Suppressor macrophage treated with lipopolysaccharide for 1 hour (primary cell): ENCODE measurements at regions not wholly inside any gene's neighbourhood (a gene's known extent, or its start where the extent isn't known, plus 50 kb on each side); places are given as distances from the start of the nearest gene placed in this dataset.
"Not testable (repeated sequence)": the region's sequence is repeated elsewhere in the genome, so short reads cannot be mapped to it uniquely, and the experiment has no call there.

Source experiments
- DNase-seq, 3 donors: peaks; one replicate each; pipeline ENCODE4 v3.0.0-alpha.2; 2020 to 2022

- no peak for DNase-seq
Observed at GRCh38 chr4:160523231-160523630, 1420.4 kb downstream of the RAPGEF2 start.

- no peak for DNase-seq
Observed at GRCh38 chr4:160537681-160538080, 1434.8 kb downstream of the RAPGEF2 start.

DNA sequence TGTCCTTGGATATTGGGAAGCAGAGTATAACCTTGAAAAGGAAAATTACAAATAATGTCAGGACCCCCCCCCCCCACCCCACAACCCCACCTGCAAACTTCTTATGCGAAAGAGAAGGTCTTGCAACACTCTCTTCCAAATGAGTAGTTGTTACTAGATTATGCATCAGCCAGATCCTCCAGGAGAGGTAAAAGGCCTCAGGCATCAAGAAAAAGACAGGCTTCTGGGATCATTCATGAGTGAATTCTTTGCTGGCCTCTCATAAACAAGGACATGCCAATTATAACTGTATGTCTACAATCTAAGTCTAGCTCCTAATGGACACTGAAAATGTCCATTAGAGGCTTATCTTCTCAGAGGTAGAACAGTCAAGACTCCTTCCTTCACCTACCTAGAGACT is 1443.3 kb downstream of the RAPGEF2 start:
- no peak for DNase-seq

GRCh38 chr4:160549951-160550519 is 1447.2 kb downstream of the RAPGEF2 start:
- DNase-seq, result not testable (repeated sequence)

GRCh38 chr4:160562661-160563060 is 1459.8 kb downstream of the RAPGEF2 start:
- no peak for DNase-seq

GRCh38 chr4:160563552-160564282 is 1460.8 kb downstream of the RAPGEF2 start:
- no peak for DNase-seq

DNA sequence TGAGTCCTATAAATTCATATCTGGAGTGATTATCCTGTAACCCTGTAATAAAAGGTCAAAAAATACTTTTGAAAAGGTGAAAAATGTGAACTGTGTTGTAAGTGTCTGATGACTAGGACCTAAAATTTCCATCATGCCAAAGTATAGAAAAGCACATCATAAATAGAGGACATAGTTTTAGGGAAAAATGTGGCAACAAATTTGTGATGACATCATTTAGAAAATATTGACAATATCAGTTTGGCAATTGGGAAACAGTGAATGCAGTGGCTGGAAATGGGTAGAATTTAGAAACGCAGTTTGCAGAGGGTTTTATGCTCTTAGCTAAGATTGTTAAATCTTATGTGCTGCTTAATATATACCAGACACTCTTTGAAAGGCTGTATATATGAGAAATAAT is 1464.8 kb downstream of the RAPGEF2 start:
- DNase-seq, result no peak

GRCh38 chr4:160570271-160570670 is 1467.4 kb downstream of the RAPGEF2 start:
- no peak for DNase-seq

DNA sequence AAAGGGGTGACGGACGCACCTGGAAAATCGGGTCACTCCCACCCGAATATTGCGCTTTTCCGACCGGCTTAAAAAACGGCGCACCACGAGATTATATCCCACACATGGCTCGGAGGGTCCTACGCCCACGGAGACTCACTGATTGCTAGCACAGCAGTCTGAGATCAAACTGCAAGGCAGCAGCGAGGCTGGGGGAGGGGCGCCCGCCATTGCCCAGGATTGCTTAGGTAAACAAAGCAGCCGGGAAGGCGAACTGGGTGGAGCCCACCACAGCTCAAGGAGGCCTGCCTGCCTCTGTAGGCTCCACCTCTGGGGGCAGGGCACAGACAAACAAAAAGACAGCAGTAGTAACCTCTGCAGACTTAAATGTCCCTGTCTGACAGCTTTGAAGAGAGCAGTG is 1471.4 kb downstream of the RAPGEF2 start:
- not testable (repeated sequence) for DNase-seq

- no peak for DNase-seq
Observed at GRCh38 chr4:160580581-160580980, 1477.7 kb downstream of the RAPGEF2 start.

- no peak for DNase-seq
Observed at GRCh38 chr4:160592258-160592657, 1489.4 kb downstream of the RAPGEF2 start.

DNA sequence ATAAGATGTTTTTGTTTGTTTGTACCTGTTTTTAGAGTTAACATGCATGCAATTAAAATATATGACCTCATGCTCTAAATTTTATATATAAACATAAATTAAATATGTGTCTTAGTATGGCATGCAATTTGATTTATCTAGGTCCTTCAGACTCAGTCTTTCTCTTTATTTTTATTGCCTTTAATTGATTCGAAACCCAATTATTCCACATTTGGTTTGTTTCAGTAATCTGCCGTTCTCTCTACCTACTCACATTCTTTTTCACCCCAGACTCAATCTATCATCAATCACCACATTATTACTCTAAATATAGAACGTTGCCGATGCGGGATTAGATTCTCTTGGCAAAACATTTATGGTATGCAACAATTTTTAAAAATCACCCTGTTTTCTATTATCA is 1492.8 kb downstream of the RAPGEF2 start:
- no peak for DNase-seq

DNA sequence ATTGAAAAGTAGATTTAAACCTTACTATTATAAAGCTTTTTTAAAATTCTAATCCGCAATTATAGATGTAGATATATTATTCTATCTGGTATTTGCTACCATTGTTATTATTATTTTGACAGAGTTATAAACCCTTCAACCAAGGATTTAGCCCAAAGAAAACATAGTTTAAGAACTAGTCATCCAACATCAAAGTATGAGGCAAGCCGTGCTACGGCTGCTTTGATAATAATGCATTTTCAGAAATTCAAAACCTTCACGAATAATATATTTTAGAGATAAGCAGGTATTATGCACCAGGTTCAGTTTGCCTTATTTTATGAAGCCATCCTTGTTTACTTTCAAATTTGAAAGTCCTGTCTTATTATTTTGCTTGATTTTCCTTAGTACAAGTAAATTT is 1501.7 kb downstream of the RAPGEF2 start:
- DNase-seq, result no peak

- no peak for DNase-seq
Observed at GRCh38 chr4:160611181-160611580, 1508.3 kb downstream of the RAPGEF2 start.

DNA sequence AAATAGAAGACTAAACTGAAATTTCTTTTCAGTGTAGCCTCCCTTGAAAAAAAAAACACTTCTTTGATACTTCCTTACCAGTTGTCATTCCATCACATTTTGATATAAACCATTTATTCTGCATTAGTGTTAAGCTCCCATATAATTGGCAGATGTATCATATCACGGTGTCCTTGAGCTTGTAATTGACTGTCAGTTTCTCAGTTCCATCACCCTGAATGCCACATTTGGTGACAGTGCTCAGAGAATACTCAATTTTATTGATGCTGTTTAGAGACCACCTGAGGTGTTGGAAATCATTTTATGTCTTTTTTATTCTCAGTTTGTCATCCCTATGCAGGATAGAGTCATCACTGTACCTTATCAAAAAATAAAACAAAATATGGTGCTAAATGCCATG is 1528.2 kb downstream of the RAPGEF2 start:
- DNase-seq, result no peak

DNA sequence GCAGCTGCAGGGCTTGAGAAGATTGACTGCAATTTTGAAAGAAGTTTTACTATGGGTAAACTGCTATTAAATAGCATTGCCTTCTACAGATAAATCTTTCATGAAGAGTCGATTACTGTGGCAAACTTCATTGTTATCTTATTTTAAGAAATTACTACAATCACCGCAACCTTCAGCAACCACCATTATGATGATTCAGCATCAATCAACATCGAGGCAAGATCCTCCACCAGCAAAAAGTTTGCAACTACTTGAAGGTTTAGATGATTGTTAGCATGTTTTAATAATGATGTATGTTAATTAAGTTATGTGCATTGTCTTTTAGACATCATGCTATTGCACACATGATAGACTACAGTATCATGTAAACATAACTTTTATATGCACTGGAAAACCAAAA is 1511.0 kb downstream of the FSTL5 start:
- no peak for DNase-seq

DNA sequence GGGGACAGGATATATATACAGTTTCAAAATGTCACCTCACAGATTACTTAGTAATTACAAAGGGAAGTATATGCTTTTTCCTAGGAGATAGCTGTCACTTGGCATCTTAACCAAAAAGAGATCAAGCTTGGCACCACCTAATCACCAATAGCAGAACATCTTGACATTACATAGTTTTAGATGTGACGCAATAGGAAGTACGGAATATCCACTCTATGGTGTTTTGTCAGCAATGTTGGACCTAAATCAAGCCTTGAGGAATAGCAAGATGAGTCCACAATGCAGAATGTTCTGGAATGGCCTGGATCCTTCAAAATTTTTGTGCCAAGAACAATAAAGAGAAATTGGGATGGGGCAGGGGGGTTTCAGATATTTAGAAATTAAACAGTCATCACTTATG is 1488.2 kb downstream of the FSTL5 start:
- no peak for DNase-seq

GRCh38 chr4:160685729-160686128 is 1478.1 kb downstream of the FSTL5 start:
- DNase-seq, result no peak

- no peak for DNase-seq
Observed at GRCh38 chr4:160701671-160702070, 1462.1 kb downstream of the FSTL5 start.

DNA sequence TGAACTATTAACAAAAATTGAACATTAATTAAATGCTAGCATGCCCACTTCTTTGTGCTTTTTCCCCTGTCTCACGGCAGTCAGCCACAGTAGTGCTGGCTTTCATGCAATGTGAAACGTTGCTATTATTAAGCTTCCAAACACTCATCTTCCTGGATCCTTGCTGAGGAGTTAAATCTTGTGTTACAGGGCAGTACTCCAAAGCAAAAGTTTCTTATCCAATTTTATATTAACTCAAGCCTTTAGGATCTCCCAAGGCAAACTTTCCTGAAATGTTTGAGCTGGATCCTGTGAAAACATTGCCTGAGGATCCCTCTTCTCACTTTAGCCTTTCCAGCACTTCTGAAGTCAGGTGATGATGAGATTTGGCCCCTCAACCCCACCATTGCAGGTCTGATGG is 1454.8 kb downstream of the FSTL5 start:
- DNase-seq, result no peak

DNA sequence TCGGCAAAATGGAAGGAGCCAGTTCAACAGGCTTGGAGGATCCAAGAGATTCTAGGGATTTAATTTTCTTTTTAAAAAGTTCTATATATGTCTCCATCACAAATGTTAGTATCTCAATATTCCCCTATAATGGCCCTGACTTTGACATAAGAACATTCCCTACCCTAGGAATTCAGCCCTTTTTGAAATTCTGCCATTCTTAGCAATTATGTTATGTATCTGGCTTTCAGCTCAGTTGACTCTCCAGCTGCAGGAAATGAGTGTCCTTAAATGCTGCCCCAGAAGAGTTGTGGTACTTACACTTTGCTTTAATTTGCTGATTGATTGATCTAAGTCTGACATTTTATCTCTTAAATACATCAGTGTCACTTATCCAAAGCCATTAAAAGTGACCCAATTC is 1454.3 kb downstream of the FSTL5 start:
- DNase-seq, result no peak

DNA sequence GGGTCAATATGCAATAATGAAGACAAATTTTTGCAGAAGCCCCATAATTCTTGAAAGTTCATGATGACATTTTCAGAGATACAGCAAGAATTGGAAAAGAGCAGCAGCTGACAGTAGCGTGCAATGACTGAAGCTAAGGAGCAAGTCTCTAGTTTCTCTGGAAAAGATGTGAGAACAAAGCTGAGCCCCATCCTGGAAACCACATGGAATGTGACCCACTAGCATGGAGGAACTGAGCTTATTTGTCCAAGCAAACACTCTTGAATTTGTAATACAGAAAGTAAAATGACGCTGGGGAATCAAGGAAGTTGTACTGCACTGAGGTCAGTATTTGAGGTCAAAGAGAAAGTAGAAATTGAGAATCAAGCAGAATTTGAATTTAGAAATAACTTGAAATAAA is 1447.2 kb downstream of the FSTL5 start:
- DNase-seq, result no peak

DNA sequence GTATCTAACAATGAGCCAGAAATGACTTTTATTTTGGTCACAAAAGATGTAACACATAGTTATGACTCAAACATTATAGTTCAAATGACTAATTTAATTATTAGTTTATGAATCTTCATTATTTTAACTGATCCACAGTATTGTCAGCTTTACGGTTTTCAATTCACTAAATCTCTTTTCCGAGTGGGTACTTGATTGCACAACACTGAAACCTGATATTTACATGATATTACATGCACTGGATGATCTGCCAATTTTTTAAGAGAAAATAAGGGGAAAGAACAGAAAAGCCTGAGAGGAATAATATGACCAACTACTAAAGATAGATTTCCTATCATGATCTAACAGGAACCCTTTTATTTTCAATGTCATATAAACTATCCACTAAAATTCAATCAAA is 1446.0 kb downstream of the FSTL5 start:
- DNase-seq, result no peak

GRCh38 chr4:160724063-160724462 is 1439.7 kb downstream of the FSTL5 start:
- DNase-seq, result no peak

DNA sequence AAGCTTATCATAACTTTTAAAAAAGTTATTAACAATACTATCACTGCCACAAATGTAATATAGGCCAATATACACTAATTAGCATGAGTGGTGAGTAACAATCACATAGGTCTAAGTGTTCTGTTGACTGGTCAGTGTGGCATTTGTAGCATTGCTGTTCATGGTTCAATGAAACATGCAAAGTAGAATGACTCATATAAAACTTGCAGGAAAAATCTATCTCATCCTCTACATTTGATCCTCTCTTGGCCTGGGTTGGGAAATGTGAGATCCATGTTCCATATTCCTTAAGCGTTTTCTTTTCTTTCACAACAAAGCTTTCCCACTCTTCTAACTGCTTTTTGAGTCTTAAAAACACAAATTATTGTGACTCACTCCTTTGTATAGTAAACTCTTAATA is 1418.7 kb downstream of the FSTL5 start:
- no peak for DNase-seq
